ENCODE measurements at regions not wholly inside any gene's neighbourhood (a gene's known extent, or its start where the extent isn't known, plus 50 kb on each side); places are given as distances from the start of the nearest gene placed in this dataset.

DNA sequence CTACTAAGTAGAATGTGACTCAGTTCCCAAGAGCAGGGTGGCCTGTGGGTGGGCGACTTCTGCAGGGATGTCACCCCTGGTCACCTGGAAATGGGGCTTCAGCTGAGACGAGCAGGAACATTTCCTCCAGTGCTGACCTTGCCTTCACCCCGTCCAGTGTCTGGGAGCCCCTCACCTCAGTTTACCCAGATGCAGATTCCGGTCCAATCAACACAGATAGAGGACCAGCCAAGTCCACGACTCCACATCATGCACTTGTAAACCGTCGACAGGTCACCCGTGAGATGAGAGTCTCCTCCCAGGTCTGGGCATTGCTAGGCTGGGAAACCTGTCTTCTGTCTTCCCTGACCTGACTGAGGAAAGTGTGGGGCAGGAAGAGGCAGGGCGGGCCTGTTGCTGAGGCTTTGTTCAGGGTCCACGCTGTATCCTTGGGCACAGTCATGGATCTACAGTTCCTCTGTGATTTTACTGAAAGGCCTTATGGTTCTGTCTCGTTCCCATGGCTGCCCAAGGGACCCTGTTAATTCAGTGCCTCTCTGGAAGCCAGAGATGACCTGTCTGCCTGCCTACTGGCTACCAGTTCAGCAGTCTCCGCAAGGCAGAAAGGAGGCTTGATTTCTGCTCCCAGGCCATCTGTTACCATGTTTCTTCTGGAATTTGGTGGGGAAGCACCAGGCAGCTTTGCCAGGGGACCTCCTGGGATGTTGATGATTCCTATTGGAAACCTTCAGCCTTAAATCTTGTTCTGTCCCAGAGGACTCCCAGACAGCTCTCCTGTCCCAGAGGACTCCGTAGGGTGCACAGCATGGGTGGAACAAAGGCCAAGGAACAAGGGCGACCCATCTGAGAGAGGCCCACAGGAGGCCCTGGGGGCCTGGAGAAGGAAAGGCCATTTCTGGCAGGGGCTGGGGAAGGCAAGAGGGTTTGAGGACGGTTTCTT, 288.5 kb upstream of the RTL1 start:
- Histone ChIP-seq H4K20me1 (ENCODE audit: insufficient read depth, low read length) (no peaks in the 10 kb centered on the region), H3K36me3 (ENCODE audit: insufficient read depth, low read length) (no peaks in the 10 kb centered on the region), H3K4me2 (ENCODE audit: insufficient read depth, low read length) (no peak overlapping the region), H3K9me3 (ENCODE audit: insufficient read depth, low read length, severe bottlenecking) (no peaks in the 10 kb centered on the region), H3K4me1 (ENCODE audit: insufficient read depth, low read length) (no peaks in the 10 kb centered on the region), H2AFZ (ENCODE audit: low read depth, low read length) (no peak overlapping the region), H3K27me3 (ENCODE audit: insufficient read depth, low read length, poor library complexity) (no peaks in the 10 kb centered on the region), H3K4me3 (ENCODE audit: low read depth in 1 of 2, low read length in 2 of 2) (no peak overlapping the region), H3K9ac (ENCODE audit: low read depth, low read length) (no peak overlapping the region), H3K27ac (ENCODE audit: low read length) (no peak overlapping the region), H3K79me2 (ENCODE audit: insufficient read depth, low read length) (no peaks in the 10 kb centered on the region)
- DNase-seq: no peak
- TF ChIP-seq, protein P1, sequence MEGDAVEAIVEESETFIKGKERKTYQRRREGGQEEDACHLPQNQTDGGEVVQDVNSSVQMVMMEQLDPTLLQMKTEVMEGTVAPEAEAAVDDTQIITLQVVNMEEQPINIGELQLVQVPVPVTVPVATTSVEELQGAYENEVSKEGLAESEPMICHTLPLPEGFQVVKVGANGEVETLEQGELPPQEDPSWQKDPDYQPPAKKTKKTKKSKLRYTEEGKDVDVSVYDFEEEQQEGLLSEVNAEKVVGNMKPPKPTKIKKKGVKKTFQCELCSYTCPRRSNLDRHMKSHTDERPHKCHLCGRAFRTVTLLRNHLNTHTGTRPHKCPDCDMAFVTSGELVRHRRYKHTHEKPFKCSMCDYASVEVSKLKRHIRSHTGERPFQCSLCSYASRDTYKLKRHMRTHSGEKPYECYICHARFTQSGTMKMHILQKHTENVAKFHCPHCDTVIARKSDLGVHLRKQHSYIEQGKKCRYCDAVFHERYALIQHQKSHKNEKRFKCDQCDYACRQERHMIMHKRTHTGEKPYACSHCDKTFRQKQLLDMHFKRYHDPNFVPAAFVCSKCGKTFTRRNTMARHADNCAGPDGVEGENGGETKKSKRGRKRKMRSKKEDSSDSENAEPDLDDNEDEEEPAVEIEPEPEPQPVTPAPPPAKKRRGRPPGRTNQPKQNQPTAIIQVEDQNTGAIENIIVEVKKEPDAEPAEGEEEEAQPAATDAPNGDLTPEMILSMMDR (IDR thresholded peaks at IDR 0.05; ENCODE audit: borderline replicate concordance, extremely low read depth, low read length, poor library complexity, severe bottlenecking): no peak
- TF ChIP-seq EZH2 (IDR thresholded peaks at IDR 0.05; ENCODE audit: borderline replicate concordance, low read depth, low read length, severe bottlenecking): no peak
- ATAC-seq (ENCODE audit: insufficient read depth, low read depth): no peak; the same call in 2 of the 3 replicates

DNA sequence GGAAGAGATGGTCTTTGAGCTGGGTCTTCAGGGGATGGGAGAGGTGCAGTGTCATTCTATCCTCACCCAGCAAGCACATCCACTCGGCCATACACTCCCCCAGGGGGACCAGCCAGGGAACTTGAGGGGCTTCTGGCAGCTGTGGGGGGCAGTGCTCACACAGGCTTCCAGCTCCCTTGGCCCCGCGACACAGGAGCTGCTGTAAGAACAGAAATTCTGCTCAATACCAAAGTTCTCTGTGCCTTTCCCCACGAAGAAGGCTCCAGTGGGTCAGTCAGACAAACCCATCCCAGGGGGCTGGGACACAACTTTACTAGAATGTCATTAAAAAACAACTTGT, 289.1 kb upstream of the RTL1 start:
- Histone ChIP-seq H3K79me2 (ENCODE audit: insufficient read depth, low read length) (no peaks in the 10 kb centered on the region), H3K9me3 (ENCODE audit: insufficient read depth, low read length, severe bottlenecking) (no peaks in the 10 kb centered on the region), H3K4me3 (ENCODE audit: low read depth in 1 of 2, low read length in 2 of 2) (no peak overlapping the region), H3K4me2 (ENCODE audit: insufficient read depth, low read length) (no peak overlapping the region), H2AFZ (ENCODE audit: low read depth, low read length) (no peak overlapping the region), H3K9ac (ENCODE audit: low read depth, low read length) (no peak overlapping the region), H3K27me3 (ENCODE audit: insufficient read depth, low read length, poor library complexity) (no peaks in the 10 kb centered on the region), H3K27ac (ENCODE audit: low read length) (no peak overlapping the region), H4K20me1 (ENCODE audit: insufficient read depth, low read length) (no peaks in the 10 kb centered on the region), H3K4me1 (ENCODE audit: insufficient read depth, low read length) (no peaks in the 10 kb centered on the region), H3K36me3 (ENCODE audit: insufficient read depth, low read length) (no peaks in the 10 kb centered on the region)
- DNase-seq: no peak
- ATAC-seq (ENCODE audit: insufficient read depth, low read depth): no peak
- no peak for TF ChIP-seq EZH2 (IDR thresholded peaks at IDR 0.05; ENCODE audit: borderline replicate concordance, low read depth, low read length, severe bottlenecking)
- TF ChIP-seq, protein P1 (IDR thresholded peaks at IDR 0.05; ENCODE audit: borderline replicate concordance, extremely low read depth, low read length, poor library complexity, severe bottlenecking): no peak

DNA sequence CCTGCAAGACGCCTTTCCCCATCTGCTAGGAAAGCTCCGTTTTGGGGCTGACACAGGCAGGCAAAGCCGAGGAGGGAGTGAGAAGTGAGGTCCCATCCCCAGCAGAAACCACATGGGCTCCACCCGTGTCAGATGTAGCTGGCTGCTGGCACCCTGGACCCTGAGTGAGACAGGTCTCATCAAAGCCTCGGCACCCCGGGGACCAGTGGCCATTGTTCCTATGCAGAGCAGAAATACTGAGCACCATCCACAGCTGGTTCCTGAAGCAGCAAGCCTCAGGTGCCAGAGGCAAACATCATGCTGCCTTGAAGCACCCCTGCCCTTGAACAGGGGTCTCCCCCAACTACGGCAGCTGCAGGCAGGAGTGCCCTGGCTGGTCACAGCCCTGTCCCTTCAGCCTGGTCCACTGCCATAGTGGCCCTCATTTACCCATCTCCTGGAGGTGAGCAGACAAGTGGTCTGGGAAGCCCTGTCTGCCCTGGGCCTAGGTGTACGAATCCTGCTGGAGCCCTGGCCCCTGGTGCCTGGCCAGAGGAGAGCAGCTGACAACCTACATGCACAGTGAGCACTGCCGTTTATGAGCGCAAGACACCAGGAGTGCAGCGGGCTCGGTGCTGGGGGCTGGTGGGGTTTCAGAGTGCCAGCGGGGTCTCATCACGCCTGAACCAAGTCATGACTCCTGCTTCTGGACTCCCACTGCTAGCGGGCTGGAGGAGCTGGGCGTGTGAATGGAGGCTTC, 289.8 kb upstream of the RTL1 start:
- TF ChIP-seq, protein P1 (IDR thresholded peaks at IDR 0.05; ENCODE audit: borderline replicate concordance, extremely low read depth, low read length, poor library complexity, severe bottlenecking): no peak
- TF ChIP-seq EZH2 (IDR thresholded peaks at IDR 0.05; ENCODE audit: borderline replicate concordance, low read depth, low read length, severe bottlenecking): no peak
- Histone ChIP-seq H3K4me2 (ENCODE audit: insufficient read depth, low read length) (no peak overlapping the region), H3K27me3 (ENCODE audit: insufficient read depth, low read length, poor library complexity) (no peaks in the 10 kb centered on the region), H4K20me1 (ENCODE audit: insufficient read depth, low read length) (no peaks in the 10 kb centered on the region), H3K27ac (ENCODE audit: low read length) (no peak overlapping the region), H3K36me3 (ENCODE audit: insufficient read depth, low read length) (no peaks in the 10 kb centered on the region), H3K4me3 (ENCODE audit: low read depth in 1 of 2, low read length in 2 of 2) (no peak overlapping the region), H3K9ac (ENCODE audit: low read depth, low read length) (no peak overlapping the region), H3K79me2 (ENCODE audit: insufficient read depth, low read length) (no peaks in the 10 kb centered on the region), H2AFZ (ENCODE audit: low read depth, low read length) (no peak overlapping the region), H3K9me3 (ENCODE audit: insufficient read depth, low read length, severe bottlenecking) (no peaks in the 10 kb centered on the region), H3K4me1 (ENCODE audit: insufficient read depth, low read length) (no peaks in the 10 kb centered on the region)
- DNase-seq (no peak), ATAC-seq (ENCODE audit: insufficient read depth, low read depth) (no peak; the same call in 2 of the 3 replicates)
